ENCODE measurements at regions not wholly inside any gene's neighbourhood (a gene's known extent, or its start where the extent isn't known, plus 50 kb on each side); places are given as distances from the start of the nearest gene placed in this dataset.

DNA sequence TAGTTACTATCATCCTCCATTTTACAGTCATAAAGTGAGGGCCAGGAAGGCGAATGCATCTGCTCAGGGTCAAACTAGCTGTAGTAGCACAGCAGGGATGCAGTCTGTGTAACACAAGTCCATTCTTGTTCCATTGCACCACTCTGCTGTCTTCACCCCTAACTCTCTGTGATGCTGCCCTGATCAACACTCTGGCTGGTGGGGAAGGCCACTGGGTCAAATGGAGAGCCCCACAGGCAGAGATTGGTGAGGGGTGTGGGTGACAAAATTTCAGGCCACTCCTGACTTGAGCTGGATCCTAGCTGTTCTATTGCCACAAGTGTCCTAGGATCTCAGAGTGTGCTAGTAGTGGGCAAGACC is 136.5 kb downstream of the PJA1 start:
- Mint-ChIP-seq H3K27ac (no peak overlapping the region), H3K4me1 (no peaks in the 10 kb centered on the region), H3K4me3 (no peak overlapping the region), H3K36me3 (no peaks in the 10 kb centered on the region), H3K9me3 (no peaks in the 10 kb centered on the region)
- DNase-seq (ENCODE audit: low spot score in 2 of 2) (no peak), ATAC-seq (no peak)

DNA sequence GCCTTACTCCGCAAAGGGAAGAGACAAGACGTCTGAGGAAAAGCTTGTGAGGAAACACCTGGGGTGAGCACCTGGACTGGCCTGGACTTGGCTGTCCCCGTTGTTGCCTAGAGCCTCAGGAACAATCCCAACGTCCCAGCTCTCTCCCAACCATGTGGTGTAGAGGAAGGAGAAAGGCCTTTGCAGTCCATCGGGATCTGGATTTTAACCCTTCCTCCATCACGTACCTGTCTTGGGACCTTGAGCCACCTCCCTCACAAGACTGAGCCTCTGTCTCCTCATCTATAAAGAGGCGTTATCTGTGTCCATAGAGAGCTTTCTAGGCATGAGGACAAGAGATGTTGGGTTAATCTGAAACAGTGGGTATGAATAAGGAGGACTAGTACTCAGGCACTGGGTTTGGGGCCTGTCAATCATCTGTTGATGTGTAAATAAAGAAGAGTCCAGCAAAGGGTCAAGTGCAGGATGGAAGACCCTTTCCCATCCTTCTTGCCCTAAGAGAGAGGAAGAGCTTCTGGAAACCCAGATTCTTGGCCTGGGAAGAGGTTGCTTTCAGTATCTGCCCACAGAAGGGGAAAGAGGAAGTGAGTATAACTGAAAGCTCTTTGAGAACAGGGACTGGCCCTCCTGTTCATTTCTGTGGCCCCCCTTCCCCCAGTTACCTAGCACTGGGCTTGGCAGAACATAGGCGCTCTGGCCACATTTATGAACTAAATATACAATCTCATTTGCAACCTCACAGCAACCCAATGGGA is 137.1 kb downstream of the PJA1 start:
- no peak overlapping the region for H3K27ac Mint-ChIP-seq
- H3K4me1 Mint-ChIP-seq = no peaks in the 10 kb centered on the region
- H3K9me3 Mint-ChIP-seq = no peaks in the 10 kb centered on the region
- no peaks in the 10 kb centered on the region for H3K36me3 Mint-ChIP-seq
- no peak for ATAC-seq
- no peak for DNase-seq (ENCODE audit: low spot score in 2 of 2)
- no peak overlapping the region for H3K4me3 Mint-ChIP-seq

- peak; percentile 36 for ATAC-seq
- Mint-ChIP-seq H3K36me3 (no peaks in the 10 kb centered on the region), H3K9me3 (no peaks in the 10 kb centered on the region), H3K27ac (no peak overlapping the region), H3K4me1 (no peaks in the 10 kb centered on the region), H3K4me3 (no peak overlapping the region)
- DNase-seq (ENCODE audit: low spot score in 2 of 2) = no peak
These were observed 137.9 kb downstream of the PJA1 start for GRCh38 chrX:69027181-69028005.

DNA sequence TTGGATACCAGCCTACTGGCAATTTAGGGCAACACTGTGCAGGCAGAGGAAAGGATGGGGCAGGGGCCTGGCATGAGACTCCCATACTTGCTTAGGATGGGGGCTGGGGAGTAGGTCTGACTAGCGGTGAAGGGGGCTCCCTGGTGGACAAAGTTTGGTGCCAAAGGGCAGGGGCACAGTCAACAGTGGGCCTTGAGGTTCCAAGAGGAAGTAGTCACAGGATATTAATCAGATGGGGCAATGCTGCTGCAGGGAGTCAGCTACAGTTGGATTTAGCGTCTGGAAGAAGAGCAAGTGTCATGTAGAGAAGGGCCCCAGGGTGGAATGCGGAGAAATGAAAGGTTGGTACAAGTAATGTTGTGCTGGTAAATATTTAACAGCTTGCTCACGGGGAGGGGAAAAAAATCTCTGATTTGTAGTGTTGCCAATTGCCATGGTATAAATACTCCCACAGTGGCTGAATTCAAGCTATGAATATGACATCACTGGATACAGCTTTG is 139.4 kb downstream of the PJA1 start:
- H3K9me3 Mint-ChIP-seq = no peaks in the 10 kb centered on the region
- H3K4me1 Mint-ChIP-seq = no peaks in the 10 kb centered on the region
- H3K4me3 Mint-ChIP-seq = no peak overlapping the region
- no peak overlapping the region for H3K27ac Mint-ChIP-seq
- DNase-seq (ENCODE audit: low spot score in 2 of 2) = no peak
- no peak for ATAC-seq
- no peaks in the 10 kb centered on the region for H3K36me3 Mint-ChIP-seq

- Mint-ChIP-seq H3K36me3 (no peaks in the 10 kb centered on the region), H3K27ac (peak overlapping the region; percentile 19), H3K4me1 (no peaks in the 10 kb centered on the region), H3K4me3 (no peak overlapping the region), H3K9me3 (no peaks in the 10 kb centered on the region)
- no peak for DNase-seq (ENCODE audit: low spot score in 2 of 2)
- ATAC-seq = no peak
These were observed 140.3 kb downstream of the PJA1 start for GRCh38 chrX:69024931-69025330.

GRCh38 chrX:69024161-69024736 is 141.0 kb downstream of the PJA1 start:
- no peaks in the 10 kb centered on the region for H3K9me3 Mint-ChIP-seq
- H3K4me1 Mint-ChIP-seq = no peaks in the 10 kb centered on the region
- DNase-seq (ENCODE audit: low spot score in 2 of 2) = no peak
- H3K36me3 Mint-ChIP-seq = no peaks in the 10 kb centered on the region
- peak overlapping the region; percentile 19 for H3K27ac Mint-ChIP-seq
- H3K4me3 Mint-ChIP-seq = no peak overlapping the region
- no peak for ATAC-seq

GRCh38 chrX:69022430-69022829 is 142.8 kb downstream of the PJA1 start:
- no peak for ATAC-seq
- no peak for DNase-seq (ENCODE audit: low spot score in 2 of 2)

GRCh38 chrX:69021141-69021960 is 143.9 kb downstream of the PJA1 start:
- H3K4me1 Mint-ChIP-seq = no peaks in the 10 kb centered on the region
- no peak overlapping the region for H3K27ac Mint-ChIP-seq
- H3K36me3 Mint-ChIP-seq = no peaks in the 10 kb centered on the region

More at GRCh38 chrX:69022430-69022829, 142.8 kb downstream of the PJA1 start:
- no peaks in the 10 kb centered on the region for H3K9me3 Mint-ChIP-seq
- H3K4me3 Mint-ChIP-seq = no peak overlapping the region
- H3K36me3 Mint-ChIP-seq = no peaks in the 10 kb centered on the region
- H3K27ac Mint-ChIP-seq = no peak overlapping the region
- no peaks in the 10 kb centered on the region for H3K4me1 Mint-ChIP-seq

DNA sequence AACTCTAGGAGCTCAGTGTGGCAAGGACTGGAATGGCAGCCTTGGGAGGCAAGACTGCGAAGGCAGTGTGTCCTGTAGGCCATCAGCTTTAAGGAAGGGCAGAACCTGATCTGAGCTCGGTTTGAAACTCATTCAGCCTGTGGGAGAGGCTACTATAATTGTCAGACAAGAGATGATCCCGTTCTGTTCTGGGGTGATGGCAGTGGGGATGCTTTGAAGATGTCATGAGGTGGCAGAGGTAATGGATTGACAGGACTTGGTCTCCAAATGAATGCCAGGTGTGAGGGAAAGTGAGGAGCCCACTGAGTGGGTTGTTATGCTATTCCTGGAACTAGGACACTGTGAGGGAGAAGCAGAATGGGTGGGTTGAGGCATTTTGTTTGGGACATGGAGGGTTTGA is 144.9 kb downstream of the PJA1 start:
- H3K9me3 Mint-ChIP-seq = no peaks in the 10 kb centered on the region
- H3K4me3 Mint-ChIP-seq = no peak overlapping the region
- H3K27ac Mint-ChIP-seq = no peak overlapping the region
- H3K36me3 Mint-ChIP-seq = no peaks in the 10 kb centered on the region
- no peak for ATAC-seq
- DNase-seq (ENCODE audit: low spot score in 2 of 2) = no peak
- no peaks in the 10 kb centered on the region for H3K4me1 Mint-ChIP-seq

More at GRCh38 chrX:69021141-69021960, 143.9 kb downstream of the PJA1 start:
- no peak overlapping the region for H3K4me3 Mint-ChIP-seq
- H3K9me3 Mint-ChIP-seq = no peaks in the 10 kb centered on the region
- ATAC-seq (no peak), DNase-seq (ENCODE audit: low spot score in 2 of 2) (no peak)

DNA sequence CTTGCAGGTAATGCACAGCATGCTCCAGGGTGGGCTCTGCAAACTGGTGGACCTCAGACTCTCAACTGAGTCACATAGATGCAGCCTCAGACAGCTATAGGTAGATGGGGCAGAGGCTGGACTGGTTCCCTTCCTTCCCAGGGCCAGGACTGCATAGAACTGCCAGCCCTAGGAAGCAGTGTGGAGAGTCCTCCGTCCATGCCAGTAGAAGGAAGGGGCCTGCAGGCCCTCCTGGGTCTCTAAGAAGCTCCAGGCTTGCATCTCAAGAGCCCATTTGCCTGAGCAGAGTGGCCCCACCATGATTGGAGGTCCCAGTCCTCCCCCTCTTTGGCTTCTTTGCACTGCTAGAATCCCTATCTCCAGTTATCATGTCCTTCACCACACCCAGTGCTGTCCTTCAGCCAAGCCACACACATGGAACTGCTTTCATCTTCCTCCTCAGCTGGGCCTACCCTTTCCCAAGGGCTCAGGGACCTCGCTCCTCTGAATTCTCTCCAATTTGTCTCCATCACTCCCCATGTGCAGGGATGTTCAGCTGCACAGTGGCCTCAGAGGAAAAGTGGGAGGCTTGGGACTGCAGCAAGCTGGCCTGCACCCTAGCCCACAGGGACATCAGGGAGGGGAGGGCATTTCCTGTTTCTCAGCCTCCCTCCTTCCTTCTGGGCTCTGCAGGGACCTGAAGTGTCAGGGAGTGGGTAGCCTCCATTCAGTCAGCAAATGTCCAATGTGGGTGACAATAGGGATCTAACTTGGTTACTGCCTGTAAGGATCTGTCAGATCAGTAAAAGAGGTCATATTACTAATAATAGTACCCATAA is 146.0 kb downstream of the PJA1 start:
- H3K36me3 Mint-ChIP-seq = no peaks in the 10 kb centered on the region
- no peaks in the 10 kb centered on the region for H3K4me1 Mint-ChIP-seq
- H3K9me3 Mint-ChIP-seq = no peaks in the 10 kb centered on the region
- no peak overlapping the region for H3K27ac Mint-ChIP-seq
- no peak for DNase-seq (ENCODE audit: low spot score in 2 of 2)
- H3K4me3 Mint-ChIP-seq = no peak overlapping the region
- ATAC-seq = no peak

GRCh38 chrX:69018416-69019072 is 146.7 kb downstream of the PJA1 start:
- H3K27ac Mint-ChIP-seq = no peak overlapping the region
- no peak overlapping the region for H3K4me3 Mint-ChIP-seq
- H3K36me3 Mint-ChIP-seq = no peaks in the 10 kb centered on the region
- no peak for ATAC-seq
- H3K4me1 Mint-ChIP-seq = no peaks in the 10 kb centered on the region
- H3K9me3 Mint-ChIP-seq = no peaks in the 10 kb centered on the region
- no peak for DNase-seq (ENCODE audit: low spot score in 2 of 2)

GRCh38 chrX:69016293-69016941 is 148.8 kb downstream of the PJA1 start:
- ATAC-seq (no peak), DNase-seq (ENCODE audit: low spot score in 2 of 2) (no peak)
- no peaks in the 10 kb centered on the region for H3K36me3 Mint-ChIP-seq
- H3K9me3 Mint-ChIP-seq = no peaks in the 10 kb centered on the region
- no peak overlapping the region for H3K4me3 Mint-ChIP-seq
- no peaks in the 10 kb centered on the region for H3K4me1 Mint-ChIP-seq
- no peak overlapping the region for H3K27ac Mint-ChIP-seq

DNA sequence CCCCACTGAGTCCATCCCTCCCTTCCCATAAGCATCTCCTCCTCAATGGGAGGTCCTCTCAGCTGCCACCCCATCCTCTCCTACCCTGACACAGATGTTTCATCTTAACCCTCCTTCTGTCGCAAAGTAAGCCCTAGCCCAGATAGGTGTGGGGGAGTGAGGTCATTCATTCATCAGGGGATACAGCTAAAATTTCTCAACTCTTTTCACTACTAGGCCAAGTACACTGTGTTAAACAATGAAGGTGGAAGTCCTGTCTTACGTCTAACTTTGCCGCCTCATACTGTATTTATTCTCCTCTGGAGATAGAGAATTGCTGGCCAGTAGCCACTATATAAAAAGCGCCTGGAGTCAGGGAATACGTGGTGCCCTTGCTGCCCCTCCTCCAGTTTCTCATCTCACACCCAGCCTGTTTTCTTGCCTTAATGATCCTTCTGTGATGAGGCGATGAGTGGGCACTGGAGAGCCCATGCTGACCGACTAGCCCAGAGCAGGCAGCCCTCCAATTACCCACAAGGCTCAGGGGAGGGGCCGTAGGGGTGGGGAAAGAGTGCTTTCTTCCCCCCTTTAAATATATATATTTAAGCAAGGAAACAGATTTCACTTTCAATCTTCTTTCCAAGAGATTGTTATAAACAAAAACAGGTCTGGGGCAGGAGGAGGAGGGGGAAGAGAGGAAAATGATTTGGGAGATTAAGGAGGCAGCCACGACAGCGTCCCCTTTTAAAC is 149.5 kb downstream of the PJA1 start:
- ATAC-seq = no peak
- H3K4me3 Mint-ChIP-seq = no peak overlapping the region
- DNase-seq (ENCODE audit: low spot score in 2 of 2) = no peak
- H3K9me3 Mint-ChIP-seq = peaks cover 3% of the 10 kb centered on the region
- H3K4me1 Mint-ChIP-seq = no peaks in the 10 kb centered on the region
- H3K27ac Mint-ChIP-seq = no peak overlapping the region
- H3K36me3 Mint-ChIP-seq = no peaks in the 10 kb centered on the region
